M059J (cell line): ENCODE measurements at regions not wholly inside any gene's neighbourhood (a gene's known extent, or its start where the extent isn't known, plus 50 kb on each side); places are given as distances from the start of the nearest gene placed in this dataset.

ENCODE experiments used
- DNase-seq: peaks from one replicate; pipeline ENCODE4 v3.0.0-alpha.2; 2012; ENCODE audit warnings: low read depth

DNA sequence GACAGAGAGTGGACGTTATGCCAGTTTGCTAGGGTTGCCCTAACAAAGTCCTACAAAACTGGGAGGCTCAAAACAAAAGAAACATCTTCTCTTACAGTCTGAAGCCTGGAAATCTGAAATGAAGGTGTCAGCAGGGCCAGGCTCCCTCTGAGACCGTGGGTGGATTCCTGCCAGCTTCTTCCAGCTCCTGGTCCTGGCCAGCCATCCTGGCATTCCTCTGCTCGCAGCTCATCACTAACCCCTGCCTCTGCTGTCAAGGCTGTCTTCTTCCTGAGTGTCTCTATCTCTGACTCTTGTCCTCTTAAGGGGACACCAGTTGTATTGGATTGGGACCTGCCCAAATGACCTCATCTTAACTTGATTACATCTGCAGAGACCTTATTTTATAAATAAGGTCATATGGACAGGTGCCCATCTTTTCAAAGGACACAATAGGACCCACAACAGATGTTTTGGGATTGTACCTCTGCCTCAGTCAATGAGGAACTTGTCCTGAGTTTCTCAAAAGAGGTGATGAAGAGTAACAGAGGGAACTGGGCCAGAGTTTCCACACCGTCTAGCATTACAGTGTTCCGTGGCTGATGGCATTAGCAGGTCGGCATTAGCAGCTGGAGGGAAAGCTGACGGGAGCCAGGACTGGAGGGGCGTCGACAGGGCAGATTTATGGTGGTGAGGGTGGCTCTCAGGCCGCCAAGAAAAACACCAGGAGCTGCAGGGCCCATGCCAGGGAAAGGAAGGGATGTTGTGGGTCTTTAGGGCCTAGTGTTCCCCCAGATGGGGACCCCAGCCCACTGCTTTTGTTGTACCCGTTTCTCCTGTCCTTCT lies 157.3 kb downstream of the TBXT start:
- no peak for DNase-seq

DNA sequence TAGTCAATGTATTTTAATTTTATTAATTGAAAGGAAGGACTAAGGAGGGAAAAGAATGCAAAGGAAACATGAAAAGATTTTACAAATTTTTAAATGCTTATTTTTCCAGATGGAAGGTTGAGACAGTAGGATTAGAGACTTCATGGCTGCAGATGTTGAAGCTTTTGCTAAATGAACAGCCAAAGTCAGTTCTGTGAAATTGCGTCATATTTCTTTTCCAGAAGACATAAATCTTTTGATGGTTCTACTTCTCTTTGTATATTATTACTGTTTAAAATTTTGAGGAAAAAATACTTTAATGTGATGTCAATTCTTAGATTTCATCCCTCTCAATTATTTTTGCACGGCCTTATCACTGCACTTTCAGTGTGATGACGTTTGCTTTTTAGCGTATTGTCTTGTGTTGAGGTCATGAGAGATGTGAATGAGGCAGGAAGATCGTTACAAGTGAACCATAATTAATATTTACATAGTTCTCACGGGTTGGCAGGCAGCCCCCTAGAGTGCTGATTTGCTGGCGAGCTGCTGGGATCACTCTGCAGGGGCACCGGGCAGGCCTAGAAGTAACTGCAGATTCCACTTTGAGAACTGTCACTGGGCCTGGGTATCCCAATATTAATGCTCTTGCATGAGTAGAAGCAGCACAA lies 158.1 kb downstream of the TBXT start:
- DNase-seq: no peak

DNA sequence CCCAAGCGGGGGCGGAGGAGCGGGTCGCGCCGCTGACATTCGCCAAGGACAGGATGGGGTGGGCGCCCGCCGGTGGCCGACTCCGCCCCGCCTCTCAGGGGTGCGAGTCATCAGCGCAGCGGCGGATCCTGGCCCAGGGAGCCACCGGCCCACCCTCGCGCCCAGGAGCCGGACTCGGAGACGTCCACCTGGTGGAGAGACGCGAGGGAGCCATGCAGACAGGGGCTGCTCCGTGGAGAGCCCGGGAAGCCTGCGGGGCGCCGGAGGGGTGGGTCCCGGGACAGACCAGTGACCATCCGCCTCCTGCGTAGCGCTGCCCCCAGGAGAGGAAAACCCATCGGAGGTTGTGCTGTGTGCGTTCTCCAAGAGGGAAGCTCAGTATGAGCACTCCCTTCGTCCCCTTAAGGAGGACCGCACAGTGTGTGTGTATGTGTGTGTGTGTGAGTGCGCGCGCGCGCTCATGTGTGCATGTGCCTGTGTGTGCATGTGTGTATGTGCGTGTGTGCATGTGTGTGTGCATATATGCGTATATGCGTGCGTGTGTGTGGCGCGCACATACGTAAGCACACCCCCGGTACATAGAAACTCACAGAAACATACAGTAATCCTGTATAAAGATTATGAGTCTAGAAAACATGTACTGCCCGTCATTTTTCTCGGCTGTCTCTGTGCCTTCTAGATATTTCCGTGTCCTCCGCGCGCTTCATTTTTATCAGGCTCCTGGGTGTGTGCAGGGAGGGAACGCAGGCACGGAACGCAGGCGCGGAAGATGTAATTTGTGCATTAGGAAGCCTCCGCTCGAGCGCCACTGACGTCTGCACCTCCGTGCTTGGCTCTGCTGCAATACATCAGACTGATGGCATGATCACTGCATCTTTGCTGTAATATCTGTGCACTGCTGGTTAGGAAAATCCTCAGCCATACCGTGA lies 158.9 kb downstream of the TBXT start:
- no peak for DNase-seq

DNA sequence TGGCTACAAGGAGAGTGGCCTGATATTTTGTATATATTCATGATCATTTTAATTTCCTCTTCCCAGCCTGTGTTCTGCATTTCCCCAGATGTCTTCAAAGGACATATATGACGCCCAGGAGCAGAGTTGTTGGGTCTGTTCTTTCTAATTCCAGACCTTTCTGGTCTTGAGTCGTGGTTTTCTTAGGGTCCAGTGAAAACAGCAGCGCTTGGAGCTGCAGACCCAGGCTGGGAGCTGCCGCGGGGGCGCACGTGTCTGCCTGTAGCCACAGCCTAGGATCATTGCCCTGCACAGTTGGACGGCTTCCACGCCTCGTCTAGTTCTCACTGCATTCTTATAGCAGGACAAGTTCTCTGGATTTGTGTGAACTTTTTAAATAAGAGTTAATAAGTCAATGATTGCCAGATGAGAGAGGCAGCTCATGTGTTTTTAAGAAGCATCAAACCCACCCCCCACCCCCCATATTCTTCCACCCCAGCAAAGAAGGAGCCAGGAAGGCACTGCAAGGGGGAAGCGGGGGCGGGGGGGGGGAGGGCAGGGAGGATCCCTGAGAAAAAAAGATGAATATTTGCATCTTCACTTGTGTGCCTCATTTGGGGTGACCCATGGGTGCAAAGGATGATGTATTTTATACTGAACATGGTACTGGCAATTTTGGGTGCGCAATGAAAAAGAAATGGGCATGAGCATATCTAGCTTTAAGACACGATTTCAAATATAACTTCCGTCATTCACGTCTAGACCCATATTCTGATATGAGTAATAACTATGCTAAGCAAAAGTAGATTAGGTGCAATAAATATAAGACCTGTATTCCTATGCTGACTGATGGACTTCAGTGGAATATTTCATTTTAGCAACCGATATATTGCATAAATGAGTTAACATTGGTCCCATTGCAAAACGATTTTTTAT lies 160.0 kb downstream of the TBXT start:
- DNase-seq: peak; percentile 37

DNA sequence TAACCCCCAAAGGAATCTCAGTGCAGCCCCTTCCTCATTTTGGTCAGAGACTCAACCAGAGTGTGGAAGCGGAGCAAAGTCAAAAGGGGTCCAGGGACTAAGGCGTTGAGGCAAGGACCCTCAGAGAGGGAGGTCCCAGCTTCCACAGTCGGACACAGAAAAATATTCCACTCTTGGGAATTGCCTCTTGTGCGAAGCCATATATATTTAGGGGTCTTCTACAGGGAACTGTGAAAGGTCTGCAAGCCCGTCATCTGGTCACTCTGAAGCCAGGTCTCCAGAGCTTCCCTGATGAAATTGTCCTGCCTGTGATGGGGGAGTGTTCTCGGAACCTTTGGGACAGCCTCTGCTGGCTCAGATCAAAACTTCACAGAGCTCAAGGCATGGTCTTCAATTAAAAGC lies 160.8 kb downstream of the TBXT start:
- DNase-seq: no peak

DNA sequence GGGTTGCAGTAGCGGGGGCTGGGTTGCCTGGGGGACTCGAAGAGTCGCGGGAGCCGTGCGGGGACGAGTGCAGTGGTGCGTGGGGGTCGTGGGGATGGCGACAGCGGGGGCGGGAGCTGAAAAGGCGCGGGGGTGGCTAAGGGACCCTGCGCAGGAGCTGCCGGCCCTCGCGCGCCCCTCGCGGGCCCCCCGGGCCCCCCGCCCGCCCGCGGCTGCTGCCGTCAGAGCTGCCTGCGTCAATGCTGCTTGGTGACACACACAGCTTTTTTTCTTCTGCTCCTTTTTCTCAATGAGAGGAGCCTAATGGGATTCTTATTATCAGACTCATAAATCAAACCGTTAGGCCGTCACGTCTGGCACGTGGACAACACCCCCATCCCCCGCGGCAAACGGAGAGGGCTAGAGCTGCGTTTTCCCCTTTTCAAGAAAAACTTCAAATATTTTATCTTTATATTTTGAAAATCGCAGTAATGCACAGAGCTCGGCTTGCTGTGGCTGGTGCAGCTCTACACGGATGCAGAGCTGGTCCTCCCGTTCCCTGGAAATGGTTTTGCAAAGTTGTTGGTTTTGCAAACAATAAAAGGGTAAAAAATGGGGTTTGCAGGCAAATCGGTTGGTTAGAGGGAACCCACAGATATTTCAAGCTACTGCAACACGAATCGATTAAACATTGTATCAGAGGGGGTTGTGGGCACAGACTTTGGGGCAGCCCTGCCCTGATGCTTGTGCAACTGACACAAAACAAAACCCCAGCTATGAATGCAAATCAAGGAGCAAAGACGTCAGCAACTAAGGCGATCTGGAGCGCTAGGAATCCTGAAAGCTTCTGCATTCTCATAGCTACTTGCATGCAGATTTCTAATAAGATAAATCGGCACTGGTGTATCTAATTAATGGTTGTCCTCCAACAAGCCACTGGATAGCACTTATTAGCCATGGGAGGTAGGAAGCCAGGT lies 161.4 kb downstream of the TBXT start:
- DNase-seq: peak; percentile 58

DNA sequence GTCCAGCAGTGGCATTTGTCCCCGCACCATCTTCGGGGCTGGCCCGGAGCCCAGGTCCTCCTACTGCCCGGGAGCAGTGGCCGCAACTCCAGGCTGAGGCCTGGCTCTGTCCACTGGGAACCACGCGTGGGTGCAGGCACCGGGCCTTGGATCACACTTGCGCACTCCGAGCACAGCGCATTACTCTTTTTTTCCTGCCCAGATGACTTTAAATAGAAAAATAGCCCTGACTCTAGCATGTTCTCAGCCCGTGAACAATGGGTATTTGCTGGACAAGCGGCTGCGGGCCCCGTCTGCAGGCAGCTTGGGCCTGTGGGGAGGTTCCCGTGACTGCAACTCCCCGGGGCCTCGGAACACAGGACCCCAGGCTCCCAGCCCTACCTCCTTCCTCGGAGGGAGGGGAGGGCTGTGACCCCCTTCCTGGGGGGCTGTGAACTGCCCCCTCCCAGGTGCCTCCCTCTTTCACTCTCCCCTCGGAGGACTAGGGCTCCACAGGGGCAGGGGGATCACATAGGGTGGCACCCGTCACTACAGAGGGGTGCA lies 162.2 kb downstream of the TBXT start:
- no peak for DNase-seq

DNA sequence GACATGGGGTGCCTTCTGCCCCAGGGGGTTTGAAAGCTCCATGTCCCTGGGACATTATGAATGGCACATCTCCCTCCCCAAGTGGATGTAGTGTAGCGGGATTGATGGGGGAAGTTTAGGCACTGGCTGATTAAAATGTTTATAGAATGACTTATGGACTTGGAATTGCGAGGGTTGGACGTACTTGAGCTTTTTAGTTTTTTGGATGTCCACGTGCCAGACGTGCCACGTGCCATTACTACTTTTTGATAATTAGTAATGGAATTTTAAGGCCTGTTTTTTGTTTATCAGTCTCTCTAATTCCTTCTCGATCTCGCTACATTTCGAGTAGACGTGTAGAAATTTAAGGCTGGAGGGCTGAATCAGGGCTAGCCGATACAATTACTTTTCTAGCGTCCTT lies 162.8 kb downstream of the TBXT start:
- peak; percentile 40 for DNase-seq

DNA sequence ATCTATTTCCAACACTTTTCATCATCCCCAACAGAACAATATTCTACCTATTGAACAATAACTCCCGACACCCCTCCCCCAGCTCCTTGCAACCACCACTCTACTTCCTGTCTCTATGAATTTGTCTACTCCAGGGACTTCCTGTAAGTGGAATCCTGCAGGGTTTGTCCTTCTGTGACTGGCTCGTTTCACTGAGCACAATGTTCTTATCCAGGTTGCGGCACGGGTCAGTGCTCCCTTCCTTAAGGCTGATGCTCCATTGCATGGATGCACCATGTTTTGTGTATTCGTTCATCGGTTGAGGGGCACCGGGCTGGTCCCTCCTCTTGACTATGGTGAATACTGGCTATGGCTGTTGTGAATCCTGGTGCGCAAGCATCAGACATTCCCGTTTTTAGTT lies 163.2 kb downstream of the TBXT start:
- no peak for DNase-seq

DNA sequence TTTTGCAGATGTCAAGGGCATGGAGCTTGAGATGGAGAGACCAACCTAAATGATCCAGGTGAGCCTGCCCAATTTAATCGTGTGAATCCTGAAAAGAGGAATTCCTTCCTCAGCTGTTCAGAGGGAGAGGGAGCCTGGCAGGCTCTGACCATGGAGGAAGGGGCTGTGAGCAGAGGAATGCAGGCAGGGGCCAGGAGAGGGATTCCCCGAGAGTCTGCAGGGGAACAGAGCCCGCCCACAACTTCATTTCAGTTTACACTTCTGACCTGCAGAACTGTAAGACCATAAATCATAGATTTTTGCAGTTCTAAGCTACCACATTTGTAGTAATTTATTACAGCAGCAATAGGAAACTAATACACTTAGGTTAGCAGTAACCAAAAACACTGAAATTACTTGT lies 164.1 kb downstream of the TBXT start:
- no peak for DNase-seq

DNA sequence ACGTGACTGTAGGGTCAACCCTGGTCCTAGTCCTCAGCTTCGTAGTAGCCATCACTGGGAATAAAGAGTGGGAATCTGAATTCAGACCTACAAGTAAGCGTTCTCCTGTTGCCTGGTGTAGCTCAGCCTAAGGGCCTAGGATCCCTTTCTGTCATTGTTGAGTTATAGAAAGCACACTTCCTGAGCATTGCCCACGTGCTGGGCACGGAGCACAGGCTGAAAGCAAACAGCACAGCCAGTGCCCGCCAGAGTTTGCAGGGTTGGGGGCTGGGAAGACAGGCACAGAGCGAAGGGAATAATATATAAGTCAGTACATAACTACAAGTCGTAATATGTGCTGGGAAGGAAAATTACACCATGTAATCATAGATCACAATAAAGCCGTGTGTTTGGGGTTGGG lies 166.3 kb downstream of the TBXT start:
- no peak for DNase-seq

DNA sequence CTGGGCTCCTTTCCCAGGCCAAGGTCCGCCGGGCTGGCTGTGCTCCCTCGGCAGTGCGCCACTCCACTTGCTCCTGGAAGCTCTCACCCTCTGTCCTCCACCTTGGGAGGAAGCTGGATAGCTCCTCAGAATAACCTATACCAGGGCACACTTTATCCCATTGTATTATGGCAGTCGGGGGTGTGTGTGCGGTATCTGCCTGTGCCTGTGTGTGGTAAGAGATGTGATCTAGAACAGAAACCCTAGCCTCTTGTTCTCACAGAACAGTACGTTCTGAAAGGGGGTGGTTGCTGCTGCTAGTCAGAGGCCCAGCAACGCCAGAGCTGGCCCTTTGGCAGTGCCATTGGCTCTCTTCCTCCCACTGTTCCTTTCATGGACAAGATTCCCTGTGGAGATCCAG lies 168.4 kb downstream of the TBXT start:
- DNase-seq: no peak

DNA sequence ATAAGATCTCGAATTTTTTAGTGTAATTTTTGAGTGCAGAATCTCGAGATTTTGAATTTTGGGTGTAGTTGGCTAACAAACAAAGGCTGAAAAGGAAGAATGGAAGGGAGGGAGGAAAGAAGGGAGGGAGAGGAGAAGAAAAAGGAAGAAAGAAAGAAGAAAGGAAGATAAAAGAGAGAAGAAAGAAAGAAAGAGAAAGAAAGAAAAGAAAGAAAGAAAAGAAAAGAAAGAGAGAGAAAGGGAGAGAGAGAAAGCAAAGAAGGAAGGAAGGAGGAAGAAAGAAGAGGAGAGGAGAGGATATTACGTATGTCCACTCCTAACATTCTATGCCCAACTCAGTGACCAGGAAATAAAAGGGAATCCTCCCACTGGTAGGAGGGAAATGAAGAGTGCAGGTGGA lies 169.6 kb downstream of the TBXT start:
- no peak for DNase-seq

DNA sequence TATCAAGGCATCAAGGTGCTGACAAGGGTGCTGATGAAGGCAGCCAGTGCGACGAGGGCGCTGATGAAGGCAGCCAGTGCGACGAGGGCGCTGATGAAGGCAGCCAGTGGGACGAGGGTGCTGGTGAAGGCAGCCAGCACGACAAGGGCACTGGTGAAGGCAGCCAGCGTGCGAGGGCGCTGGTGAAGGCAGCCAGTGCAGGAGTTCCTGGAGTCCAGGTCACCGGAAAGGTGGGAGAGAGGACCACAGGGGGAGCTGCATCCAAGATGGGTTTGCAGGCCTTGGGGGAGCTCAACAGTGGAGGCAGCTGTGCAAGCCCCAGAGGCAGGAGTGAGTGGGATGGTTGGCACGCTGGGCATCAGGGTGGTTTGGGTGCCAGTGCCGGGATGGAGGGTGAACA lies 176.3 kb downstream of the TBXT start:
- DNase-seq: no peak

DNA sequence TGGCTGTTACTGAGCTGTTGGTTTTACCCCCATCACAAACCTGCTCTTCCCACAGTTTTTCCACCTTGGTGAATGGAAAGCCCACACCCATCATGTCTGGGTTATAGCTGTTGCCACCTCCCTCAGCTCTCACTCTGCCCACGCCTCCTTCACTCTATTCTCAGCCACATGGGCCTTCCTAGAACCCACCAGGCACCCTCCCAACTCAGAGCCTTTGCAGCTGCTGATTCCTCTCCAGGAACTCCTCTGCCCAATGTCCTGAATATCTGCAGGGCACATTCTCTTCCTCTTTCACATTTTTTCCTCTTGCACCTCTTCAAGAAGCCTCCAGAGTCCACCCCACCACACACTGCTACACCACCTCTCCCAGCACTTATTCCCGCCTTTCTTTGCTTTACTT lies 177.4 kb downstream of the TBXT start:
- DNase-seq: no peak

DNA sequence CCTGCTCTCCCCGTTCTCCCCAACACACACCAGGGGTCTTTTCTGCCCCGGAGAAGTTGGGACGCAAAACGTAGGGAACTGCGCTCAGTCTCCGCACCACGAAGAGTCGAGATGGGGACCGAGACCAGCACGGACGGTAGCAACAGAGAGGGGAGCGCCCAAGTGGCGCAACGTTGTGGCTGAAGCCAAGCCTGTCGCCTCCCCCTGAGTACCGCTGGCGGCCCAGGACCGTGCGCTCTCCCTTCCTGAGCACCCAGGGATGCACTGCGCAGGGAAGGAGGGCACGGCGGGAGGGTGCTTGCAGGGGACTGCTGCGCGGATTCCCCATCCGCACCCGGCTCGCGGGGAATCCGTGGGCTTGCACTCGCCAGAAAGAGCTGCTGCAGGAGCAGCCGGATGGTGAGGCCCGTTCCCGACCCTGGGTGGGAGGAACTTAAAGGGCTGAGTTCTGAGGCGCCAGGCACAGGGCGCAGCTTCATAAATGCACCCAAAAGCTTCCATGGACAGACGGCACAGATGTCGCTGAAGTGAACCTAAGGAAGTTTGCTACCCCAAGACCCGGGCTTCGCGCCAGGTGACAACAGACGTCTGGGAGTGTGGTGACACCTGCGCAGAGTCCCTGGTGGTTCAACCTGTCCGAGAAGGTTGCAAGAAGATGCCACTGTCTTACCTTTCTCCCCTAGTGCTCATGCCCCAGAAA lies 178.7 kb downstream of the TBXT start:
- no peak for DNase-seq

DNA sequence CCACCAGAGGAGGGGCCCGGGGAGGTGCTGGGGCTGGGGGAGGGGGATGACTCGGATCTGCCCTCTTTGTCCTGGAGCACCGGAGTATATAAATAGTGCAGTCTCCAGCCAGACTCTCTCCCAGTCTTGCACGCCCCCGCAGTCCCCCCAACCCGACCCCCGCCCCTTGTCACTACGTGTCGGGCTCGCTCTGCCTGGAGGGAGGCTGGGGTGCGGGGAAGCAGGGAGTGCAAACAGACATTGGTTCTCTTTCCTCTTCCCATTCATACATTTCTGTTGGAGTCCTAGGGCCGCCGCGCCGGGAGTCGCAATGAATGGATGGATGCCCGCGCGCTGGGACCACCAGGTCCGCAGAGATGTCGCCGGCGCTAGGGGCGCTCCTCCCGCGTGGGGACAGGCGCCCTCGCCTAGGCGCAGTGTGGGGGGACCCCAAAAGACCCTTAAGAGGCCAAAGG lies 179.3 kb downstream of the TBXT start:
- no peak for DNase-seq

DNA sequence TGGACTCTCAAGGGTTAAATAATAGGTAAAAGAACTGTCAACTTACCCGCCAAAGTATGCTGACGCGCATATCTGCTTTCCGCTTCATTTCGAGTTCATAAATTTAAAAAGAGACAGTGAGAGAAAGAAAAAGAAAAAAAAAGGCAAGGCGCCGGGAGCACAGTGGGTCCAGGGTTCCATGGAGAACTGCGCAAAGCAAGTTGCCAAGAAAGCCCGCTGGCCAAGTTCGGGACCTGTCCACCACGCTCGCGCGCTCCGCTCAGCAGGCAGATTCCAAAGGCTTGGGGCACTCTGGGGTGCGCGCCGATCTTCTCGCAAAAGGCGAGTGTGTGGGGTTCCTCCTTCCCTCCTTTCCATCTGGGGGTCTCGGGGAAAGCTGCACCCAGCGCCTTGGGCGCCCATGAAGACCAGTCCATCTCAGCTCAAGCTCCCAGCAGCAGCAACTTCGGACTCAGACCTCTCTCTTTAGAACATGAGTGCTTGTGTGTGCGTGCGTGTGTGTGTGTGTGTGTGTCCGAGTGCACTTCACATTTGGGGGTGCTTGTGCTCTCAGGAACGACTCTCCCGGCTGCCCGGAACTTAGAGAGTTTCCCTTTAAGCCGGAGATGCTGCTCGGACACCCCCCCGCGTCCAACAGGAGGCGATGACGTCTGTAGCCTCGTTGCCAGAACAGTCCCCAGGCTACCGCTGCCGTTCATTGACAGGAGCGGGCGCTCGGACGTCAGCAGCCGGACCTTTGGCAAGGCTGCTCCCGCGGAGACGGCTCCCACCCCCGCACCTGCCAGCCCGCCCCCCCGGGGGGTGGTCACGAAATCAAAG lies 180.0 kb downstream of the TBXT start:
- DNase-seq: peak; percentile 52
